ENCODE measurements at regions not wholly inside any gene's neighbourhood (a gene's known extent, or its start where the extent isn't known, plus 50 kb on each side); places are given as distances from the start of the nearest gene placed in this dataset.

DNA sequence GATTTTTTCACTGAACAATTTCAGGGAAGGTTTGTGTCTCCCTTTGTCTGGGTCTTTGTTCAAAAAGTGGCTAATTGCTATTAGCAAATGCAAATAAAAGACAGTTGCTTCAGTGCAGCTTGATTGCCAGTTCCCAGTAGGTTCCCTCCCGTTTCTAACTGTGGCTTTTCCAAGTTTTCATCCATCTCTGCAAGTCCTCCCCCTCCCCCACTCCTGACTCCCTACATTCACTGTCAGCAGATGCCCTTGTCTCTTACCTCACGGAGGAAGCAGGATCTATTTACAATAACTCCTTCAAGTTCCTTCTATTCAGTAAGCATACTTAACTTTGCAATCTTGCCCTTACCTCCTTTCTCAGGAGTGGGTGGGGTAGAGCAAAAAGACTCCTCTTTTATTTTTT is 55.4 kb upstream of the SCEL start:
- peak; percentile 11 for DNase-seq (ENCODE audit: low spot score)

DNA sequence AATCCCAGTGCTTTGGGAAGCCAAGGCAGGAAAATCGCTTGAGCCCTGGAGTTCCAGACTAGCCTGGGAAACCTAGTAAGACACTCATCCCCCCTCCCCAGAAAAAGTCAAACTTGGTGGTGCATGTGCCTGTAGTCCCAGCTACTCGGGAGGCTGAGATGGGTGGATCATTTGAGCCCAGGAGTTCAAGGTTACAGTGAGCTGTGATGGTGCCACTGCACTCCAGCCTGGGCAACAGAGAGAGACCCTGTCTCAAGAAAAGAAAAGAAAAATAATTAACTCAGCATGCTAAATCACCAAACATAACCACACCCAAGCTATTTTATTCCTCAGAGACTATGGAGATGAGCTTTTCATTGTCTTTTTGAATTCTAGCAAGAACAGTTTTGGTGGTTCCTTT is 56.2 kb upstream of the SCEL start:
- no peak for DNase-seq (ENCODE audit: low spot score)

DNA sequence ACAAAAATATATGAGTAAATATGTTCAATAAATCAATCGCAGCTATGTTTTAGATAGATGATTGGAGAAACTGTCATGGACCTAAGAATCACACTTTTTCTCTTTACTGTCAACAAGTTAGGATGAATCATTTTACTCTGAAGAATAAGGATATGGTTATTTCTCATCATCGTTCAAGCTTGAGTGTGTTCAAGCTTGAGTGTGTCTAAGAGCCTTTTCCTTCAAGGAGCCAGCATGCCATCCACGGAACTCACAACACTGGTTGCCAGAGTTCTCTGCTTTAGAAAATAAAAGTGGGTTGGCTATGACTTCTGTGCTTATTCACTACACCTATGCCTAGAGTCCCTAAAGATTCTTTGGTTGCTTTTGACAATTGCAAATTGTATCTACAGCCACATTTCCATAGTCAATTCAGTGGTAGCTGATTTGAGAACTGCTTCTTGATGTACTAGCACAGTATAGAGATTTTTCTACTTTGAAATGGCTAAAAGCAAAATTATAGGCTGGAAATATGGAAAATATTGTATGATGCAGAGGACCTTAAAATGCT is 58.1 kb upstream of the SCEL start:
- no peak for DNase-seq (ENCODE audit: low spot score)

DNA sequence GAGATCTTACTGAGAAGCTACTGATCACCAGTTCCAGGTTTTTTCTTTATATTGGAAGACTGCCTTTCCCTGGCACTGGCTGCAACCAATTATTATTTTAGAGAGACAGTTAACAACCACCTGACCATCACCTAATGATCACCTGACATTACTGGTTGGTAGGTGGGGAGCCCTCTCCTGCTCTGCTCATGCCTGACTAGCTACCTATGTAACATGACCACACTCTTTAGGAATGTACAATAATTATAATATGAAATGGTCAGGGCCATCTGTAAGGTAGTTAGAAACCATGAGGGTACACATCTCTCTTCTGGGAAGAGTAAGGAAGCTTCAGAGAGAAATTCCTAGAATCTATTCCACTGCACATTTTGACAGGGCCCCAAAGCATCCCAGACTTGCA is 59.0 kb upstream of the SCEL start:
- no peak for DNase-seq (ENCODE audit: low spot score)

DNA sequence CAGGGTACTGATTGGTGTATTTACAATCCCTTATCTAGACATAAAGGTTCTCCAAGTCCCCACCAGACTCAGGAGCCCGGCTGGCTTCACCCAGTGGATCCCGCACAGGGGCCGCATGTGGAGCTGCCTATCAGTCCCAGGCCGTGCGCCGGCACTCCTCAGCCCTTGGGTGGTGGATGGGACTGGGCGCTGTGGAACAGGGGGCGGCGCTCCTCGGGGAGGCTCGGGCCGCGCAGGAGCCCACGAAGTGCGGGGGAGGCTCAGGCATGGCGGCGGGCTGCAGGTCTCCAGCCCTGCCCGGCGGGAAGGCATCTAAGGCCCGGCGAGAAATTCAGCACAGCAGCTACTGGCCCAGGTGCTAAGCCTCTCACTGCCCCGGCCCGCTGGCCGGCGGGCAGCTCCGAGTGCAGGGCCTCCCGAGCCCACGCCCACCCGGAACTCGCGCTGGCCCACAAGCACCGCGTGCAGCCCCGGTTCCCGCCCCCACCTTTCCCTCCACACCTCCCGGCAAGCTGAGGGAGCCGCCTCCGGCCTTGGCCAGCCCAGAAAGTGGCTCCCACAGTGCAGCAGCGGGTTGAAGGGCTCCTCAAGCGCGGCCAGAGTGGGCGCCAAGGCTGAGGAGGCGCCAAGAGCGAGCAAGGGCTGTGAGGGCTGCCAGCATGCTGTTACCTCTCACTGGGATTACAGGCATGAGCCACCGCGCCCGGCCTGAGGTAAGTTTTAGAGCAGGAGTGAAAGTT is 60.0 kb upstream of the SCEL start:
- no peak for DNase-seq (ENCODE audit: low spot score)

DNA sequence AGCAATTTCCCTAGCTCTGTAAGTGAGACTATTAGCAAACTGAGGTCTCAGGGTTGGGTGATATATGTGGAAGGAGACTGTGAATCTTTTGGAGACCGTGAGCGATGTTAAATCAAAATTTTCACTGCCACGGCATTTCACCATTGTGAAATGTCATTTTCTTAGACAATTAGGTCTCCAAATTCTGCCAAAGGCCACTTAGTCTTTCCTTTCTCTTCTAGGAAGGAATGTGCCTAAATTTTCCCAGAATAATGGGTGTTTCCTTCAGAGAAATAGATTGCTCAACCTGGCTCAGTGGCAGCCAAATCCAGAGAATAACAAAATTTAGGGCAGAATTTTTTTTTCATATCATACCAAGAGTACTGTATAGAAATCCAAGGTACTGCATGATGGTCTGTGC is 64.5 kb upstream of the SCEL start:
- no peak for DNase-seq (ENCODE audit: low spot score)

DNA sequence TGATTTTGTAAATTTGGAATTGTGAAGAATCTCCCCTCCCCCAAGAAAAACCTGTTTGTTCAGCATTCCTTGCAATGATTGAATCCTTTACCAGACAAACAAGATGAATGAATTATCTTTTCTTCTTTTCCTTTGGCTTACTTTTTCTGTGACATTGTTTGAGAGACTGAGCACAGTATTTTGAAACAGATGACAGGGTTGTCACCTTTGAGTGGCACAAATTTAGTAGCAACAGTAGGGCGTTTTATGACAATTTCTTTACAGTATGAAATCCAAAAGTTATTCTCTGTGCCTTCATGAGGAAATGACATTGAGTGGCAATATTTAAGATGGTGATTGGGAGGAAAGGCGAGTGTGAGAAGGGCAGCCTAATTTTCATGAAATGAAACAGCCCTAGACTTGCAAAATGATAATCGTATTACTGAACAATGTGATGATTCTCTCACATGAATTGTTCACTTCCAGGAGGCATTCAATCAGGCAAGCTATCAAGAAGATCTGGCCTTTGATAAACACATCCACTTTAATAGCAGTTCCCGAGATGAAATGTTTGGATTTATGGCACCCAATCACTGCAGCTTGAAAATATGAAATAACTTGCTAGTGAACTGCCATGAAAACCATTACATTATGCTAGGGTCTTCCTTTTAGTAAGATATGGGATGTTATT is 68.6 kb upstream of the SCEL start:
- DNase-seq (ENCODE audit: low spot score): no peak

DNA sequence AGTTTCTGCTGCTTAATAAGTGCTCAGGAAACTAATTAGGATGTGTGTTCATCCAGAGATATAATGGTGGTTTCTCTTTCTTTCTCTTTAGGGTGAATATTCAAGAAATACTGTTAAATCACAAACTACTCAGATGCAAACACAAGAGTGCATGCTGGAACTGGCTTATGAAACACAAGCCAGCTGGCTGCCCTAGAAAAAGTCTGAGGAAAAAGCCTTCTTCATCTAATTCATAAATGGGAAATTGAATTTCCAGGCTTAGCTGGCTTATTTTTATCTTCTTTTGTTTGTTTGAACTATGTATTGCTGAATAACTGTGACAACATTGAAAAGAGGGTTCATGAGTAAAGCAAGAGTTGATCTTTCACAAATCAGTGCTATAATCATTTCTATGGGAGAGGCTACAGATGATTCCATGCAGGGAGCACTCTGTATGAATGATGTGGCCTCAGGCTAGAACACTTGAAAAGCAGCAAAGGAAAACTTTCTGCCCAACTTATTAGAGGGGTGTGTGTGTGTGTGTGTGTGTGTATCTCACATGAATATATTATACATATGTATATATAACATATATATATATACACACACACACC is 69.8 kb upstream of the SCEL start:
- peak; percentile 9 for DNase-seq (ENCODE audit: low spot score)

DNA sequence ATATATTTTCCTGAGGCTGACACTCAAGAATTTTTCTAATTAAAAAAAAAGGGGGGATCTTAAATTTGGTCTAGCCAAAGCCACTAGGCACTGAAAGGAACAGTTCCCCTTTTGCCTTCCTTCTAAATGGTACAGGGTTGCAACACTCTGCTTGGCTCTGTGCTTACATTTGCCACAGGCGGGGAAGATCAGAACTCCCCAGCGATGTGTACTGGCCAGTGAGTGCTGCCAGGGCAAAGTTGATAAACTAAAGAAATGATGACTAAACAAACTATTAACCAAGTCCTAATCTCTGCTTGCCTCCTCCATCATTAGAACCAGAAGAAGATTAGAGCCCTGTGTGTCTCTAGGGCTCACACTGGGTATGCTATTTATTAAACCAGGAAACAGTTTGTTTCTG is 75.3 kb upstream of the SCEL start:
- DNase-seq (ENCODE audit: low spot score): no peak

DNA sequence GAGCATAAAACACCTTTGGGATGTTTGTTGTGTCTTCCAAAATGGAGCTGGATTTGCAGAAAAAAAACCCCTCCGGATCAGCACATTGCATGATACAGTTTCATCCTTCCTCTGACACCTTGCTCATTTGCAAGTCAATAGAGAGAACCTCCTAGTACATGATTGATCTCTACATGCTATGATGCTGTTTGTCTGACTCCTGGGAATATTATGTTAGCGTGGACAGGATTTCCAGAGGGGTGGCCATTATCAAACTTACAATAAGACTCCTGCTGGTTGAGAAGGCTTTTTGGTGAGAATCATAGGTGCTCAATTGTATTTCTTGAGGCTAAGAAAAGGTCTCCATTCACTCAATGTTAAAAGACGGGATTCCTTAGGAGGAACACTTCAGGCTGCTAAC is 75.9 kb upstream of the SCEL start:
- DNase-seq (ENCODE audit: low spot score): no peak

DNA sequence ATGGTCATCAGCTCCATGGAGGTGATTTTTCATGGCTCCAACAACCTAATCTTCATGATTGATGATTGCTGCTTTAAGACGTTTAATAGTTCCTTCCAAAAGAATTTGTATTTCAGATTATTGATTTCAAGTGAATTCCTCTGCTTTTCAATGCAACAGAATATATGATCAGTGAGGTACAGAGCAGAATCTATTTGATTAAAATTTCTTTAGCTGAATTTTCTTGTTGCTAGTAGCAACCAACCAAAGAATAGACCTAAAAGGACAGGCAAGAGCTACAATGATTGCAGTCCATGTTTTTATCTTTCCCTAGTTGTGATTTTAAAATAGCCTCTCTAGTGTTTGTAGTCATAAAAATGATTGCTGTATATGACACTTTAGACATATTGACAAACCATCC is 76.8 kb upstream of the SCEL start:
- DNase-seq (ENCODE audit: low spot score): no peak

DNA sequence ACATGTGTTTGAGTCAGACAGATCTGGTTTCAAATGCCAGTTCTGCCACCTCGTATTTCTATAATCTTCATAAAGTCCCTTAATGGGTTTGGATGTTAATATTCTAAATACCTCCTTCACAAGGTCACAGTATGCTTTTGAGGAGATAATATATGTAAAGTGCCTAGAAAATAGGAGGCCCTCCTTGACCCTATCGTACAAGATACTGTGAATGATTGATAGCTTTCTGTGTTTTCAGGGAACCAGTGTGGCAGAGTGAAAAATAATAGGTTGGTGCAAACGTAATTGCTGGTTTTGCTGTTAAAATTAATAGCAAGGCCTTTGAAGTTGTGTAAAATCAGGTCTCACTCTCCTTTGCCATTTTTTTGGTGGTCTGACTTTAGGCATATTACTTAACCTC is 77.5 kb upstream of the SCEL start:
- no peak for DNase-seq (ENCODE audit: low spot score)

DNA sequence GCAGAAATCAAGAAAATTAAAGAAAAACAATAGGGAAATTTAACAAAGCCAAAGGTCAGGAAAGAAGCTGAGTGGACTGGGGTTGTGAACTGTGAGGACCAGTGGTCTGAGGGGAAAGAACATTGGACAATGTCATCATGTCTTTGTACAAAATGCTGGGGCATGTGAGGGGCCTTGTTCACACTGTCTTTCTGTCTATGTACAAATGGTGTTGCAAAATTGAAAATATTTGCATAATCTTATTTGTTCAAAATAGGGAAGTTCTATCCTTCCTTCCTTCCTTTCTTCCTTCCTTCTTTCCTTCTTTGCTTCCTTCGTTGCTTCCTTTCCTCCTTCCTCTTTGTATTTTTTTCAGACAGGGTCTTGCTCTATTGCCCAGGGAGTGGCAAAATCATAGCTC is 79.2 kb upstream of the SCEL start:
- no peak for DNase-seq (ENCODE audit: low spot score)

DNA sequence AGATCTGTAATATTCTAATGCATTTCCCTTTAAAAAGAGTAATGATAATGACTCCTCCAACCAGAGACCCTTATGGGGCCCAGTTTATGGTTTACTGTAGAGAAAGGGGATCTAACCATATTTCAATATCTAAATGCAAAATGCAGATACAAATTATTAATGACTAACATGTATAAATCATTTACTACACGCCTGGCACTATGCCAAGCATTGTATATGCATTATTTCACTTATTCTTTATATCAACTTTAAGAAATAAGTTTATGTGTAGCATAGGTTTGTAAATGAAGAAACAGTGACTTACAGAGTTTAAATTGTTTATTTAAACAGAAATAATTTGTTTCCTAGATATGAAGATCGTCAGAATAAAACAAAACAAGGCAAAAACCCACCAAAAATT is 86.2 kb upstream of the SCEL start:
- DNase-seq (ENCODE audit: low spot score): no peak

DNA sequence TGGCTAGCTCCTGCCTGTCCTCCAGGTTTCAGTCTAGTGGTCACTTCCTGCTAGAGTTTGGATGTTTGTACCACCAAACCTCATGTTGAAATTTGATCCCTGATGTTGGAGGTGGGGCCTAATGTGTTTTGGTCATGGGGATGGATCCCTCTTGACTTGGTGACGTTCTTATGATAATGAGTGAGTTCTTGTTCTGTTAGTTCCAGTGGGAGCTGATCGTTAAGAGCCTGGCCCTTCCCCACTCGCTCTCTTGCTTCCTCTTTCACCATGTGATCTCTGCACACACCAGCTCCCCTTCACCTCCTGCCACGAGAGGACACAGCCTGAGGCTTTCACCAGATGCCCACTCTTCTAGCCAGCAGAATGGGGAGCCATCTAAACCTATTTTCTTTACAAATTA is 86.8 kb upstream of the SCEL start:
- DNase-seq (ENCODE audit: low spot score): no peak

DNA sequence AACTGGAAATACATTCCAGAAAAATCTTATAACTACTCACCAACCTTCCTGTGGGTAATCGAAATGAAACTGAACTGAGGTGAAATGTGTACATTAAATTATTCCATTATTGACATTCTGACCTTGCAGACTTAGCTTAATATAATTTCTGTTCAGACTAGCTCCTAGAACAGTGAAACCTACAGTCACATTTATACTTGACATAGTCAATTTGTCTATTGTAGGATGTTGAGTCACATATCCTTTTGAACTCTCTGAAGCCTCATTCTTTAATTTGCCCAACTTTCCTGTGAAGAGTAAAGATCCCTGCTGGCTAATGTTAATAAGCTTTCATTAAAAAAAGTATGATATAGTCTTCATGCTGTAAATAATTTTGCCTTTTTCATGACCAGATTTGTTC is 92.0 kb upstream of the SCEL start:
- DNase-seq (ENCODE audit: low spot score): no peak

DNA sequence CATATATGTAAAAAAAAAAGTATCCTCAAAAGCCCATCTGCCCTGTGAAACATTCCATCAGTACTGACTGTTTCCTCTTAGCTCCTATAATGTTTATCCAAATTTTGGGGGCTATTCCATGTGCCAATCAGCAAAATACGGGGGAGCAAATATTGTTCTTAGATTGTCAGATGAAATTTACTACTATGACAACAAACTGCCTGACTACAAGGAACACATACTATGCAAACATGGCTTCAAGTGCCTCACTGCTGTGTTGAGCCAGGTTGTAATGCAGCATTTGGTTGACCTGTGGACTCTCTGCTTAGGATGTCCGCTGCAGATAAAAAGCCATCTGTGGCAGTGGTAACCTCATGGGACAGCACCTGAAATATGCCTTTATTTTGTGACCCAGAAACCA is 98.2 kb upstream of the SCEL start:
- DNase-seq (ENCODE audit: low spot score): no peak

DNA sequence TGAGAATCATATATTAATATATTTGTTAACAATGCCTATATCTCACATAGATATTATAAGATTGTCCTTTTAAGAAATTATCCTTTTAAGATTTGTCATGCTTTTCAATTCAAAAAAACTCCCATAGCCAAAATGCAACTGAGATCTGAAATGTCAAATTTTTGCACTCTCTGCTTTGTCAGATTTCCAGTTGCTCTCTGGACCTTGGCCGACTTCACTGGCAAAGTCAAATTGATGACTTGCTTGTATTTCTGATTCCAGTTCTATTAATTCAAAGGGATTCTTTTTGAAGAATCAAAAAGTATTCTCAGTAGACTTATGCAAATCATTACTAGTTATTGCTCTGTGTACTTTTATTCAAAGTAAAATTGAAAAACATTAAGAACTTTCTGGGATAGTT is 101.2 kb upstream of the SCEL start:
- no peak for DNase-seq (ENCODE audit: low spot score)

DNA sequence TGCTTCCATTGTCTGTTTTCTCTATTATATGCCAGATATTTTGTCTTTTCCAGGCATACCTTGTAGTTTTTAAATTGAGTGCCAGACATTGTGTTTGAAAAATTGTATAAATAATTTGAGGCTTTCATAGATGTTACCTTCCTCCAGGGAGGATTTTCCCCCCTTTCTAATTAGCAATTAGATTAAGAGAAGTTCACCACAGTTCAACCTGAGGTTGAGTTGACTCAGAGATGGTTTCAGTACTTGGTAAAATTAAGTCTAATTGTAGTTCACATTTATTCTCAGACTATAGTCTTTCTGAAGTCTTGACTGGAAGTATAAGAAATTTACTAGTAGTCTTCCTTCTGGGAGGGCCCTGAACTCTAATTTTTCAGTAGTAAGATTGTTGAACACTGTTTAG is 104.1 kb upstream of the SCEL start:
- DNase-seq (ENCODE audit: low spot score): no peak

DNA sequence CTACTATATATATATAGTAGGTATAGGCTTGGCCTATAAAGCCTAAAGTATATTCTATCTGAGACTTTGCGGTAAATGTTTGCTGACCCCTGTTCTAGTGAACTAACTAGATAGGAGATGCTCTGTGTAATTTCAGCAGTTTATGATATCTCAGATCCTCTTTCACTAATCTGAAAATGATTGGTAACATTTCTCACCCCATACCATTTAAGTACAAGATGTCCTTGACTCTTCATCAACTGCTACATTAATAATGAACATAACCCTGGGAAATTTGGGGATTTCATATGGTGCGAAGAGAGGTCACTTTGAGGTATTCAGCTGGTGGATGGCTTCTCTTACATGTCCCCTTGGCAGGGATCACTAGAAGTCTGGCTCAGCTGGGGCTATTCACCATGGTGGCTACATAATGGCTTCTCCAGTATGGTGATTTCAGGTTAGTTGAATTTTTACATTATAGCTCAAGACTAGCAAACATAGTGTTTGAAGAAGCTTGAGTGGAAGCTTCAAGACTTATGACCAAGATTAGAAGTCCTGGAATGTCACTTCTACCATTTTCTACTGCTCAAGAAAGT is 103.6 kb upstream of the MYCBP2 start:
- DNase-seq (ENCODE audit: low spot score): no peak

DNA sequence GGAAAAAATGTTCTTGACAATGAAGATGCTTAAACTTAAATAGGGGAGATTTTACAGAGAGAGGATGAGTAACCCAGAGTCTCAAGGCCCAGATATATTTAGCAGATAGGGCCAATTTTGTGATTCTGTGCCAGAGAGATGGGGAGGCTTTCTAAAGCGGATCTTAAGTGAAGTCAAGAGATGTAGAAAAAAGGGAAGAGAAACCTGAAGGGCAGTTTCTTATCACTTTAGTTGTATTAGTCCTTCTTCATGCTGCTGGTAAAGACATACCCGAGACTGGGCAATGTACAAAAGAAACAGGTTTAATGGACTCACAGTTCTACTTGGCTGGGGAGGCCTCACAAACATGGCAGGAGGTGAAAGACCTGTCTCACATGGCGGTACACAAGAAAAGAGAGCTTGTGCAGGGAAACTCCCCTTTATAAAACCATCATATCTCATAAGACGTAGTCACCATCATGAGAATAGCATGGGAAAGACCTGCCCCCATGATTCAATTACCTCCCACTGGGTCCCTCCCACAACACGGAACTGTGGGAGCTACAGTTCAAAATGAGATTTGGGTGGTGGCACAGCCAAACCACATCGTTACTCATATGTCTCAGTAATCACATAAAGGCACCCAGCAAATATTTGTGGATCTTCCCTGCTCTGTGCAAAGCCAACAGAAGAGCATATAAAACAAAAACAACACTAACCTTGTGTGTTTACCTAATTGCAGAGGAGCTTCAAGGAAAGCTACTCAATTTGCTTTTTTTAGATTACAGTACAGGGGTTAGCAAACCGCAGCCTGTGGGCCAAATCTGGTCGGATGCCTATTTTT is 102.6 kb upstream of the MYCBP2 start:
- no peak for DNase-seq (ENCODE audit: low spot score)

DNA sequence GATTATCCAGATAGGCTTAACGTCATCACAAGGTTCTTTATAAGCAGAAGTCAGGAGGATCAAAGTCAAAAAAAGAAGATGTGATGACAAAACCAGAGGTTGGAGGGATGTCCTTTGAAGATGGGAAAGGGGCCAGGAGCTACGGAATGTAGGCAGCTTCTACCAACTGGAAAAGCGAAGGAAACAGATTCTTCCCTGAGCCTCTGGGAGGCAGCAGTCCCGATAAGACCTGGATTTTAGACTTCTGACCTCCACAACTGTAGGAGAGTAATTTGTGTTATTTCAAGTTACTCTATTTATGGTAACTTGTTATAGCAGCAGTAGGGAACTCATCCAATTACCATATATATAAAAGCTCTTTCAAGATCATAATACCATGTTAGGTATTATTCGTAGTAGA is 98.8 kb upstream of the MYCBP2 start:
- no peak for DNase-seq (ENCODE audit: low spot score)
